Keratinocyte (primary cell): ENCODE measurements at regions not wholly inside any gene's neighbourhood (a gene's known extent, or its start where the extent isn't known, plus 50 kb on each side); places are given as distances from the start of the nearest gene placed in this dataset.

Source experiments
- DNase-seq: peaks from one replicate; pipeline ENCODE4 v3.0.0-alpha.2; 2011; ENCODE audit warnings: low read depth, missing footprints, low spot score
- FAIRE-seq: peaks from 2 replicates; lab custom pipeline; 2011; peaks lifted over from hg19 to GRCh38; lab: Jason Lieb, UNC
- H2AFZ ChIP-seq: 2 replicates; pipeline ENCODE4 v1.6.0; 2012; ENCODE audit warnings: low read length, control low read depth, inconsistent platforms; ENCODE audit not compliant: control insufficient read depth
- H3K27ac ChIP-seq: 2 replicates; pipeline ENCODE4 v1.5.1; 2011; ENCODE audit warnings: low read length; ENCODE audit not compliant: control insufficient read depth, insufficient read depth
- H3K27me3 ChIP-seq: 3 replicates; pipeline ENCODE4 v1.6.0; 2011; ENCODE audit warnings: low read length; ENCODE audit not compliant: control insufficient read depth, insufficient read depth; ENCODE audit errors: extremely low read depth
- H3K36me3 ChIP-seq, 2 experiments: 2 replicates in 1 of 2; 3 replicates in 1 of 2; pipeline ENCODE4 v1.5.1; 2011; ENCODE audit warnings: low read length in 2 of 2, mild to moderate bottlenecking in 1 of 2; ENCODE audit not compliant: control insufficient read depth in 2 of 2, insufficient read depth in 2 of 2; ENCODE audit errors: extremely low read depth in 1 of 2
- H3K4me1 ChIP-seq: 3 replicates; pipeline ENCODE4 v1.5.1; 2011; ENCODE audit warnings: low read length; ENCODE audit not compliant: control insufficient read depth, insufficient read depth; ENCODE audit errors: extremely low read depth
- H3K4me2 ChIP-seq: 3 replicates; pipeline ENCODE4 v1.6.0; 2011; ENCODE audit warnings: low read depth, low read length; ENCODE audit not compliant: control insufficient read depth, insufficient read depth; ENCODE audit errors: extremely low read depth
- H3K4me3 ChIP-seq, 3 experiments: fragments of 200-600 bp in 1 of 3; sonication (generic) in 1 of 3; 2 replicates in 2 of 3; 3 replicates in 1 of 3; pipeline ENCODE4 v1.5.1; 2011 to 2016; ENCODE audit warnings: low read length in 3 of 3, mild to moderate bottlenecking in 3 of 3, control low read depth in 2 of 3, inconsistent platforms in 1 of 3, low read depth in 1 of 3, mixed read lengths in 1 of 3, mixed run types in 1 of 3, moderate library complexity in 1 of 3; ENCODE audit not compliant: control insufficient read depth in 2 of 3, insufficient read depth in 2 of 3; ENCODE audit errors: extremely low read depth in 1 of 3
- H3K79me2 ChIP-seq: 2 replicates; pipeline ENCODE4 v1.6.0; 2012; ENCODE audit warnings: low read length; ENCODE audit not compliant: control insufficient read depth, insufficient read depth
- H3K9ac ChIP-seq: 3 replicates; pipeline ENCODE4 v1.6.0; 2011; ENCODE audit warnings: low read length; ENCODE audit not compliant: control insufficient read depth, insufficient read depth; ENCODE audit errors: extremely low read depth
- H3K9me1 ChIP-seq: 3 replicates; pipeline ENCODE4 v1.6.0; 2011; ENCODE audit warnings: low read length; ENCODE audit not compliant: control insufficient read depth, insufficient read depth; ENCODE audit errors: extremely low read depth
- H3K9me3 ChIP-seq: 2 replicates; pipeline ENCODE4 v1.5.1; 2012; ENCODE audit warnings: low read depth, low read length; ENCODE audit not compliant: control insufficient read depth
- H4K20me1 ChIP-seq: 3 replicates; pipeline ENCODE4 v1.6.0; 2011; ENCODE audit warnings: low read length; ENCODE audit not compliant: control insufficient read depth, insufficient read depth; ENCODE audit errors: extremely low read depth
- EZH2 ChIP-seq: IDR thresholded peaks from one replicate; pipeline ENCODE4 v1.6.1; 2012; ENCODE audit warnings: inconsistent platforms, mild to moderate bottlenecking, low read length, moderate library complexity
- dilution Hi-C: fragments of 300-500 bp; cut with MboI; formaldehyde crosslinking; loops from one replicate; pipeline ENCODE4 v1.7.0; 2020; ENCODE audit warnings: low sequenced_read_pairs; ENCODE audit not compliant: extremely low pct_ligation_motif_present
- TF ChIP-seq, protein P1 (sequence below), 3 experiments: IDR thresholded peaks in 1 of 3; conservative IDR thresholded peaks in 1 of 3; optimal IDR thresholded peaks in 1 of 3; 2 replicates in 2 of 3; 3 replicates in 1 of 3; pipeline versions ENCODE3 to v1.5.1; 2011; ENCODE audit warnings: low read length in 3 of 3, mild to moderate bottlenecking in 3 of 3, moderate library complexity in 2 of 3, control low read depth in 1 of 3, inconsistent platforms in 1 of 3; ENCODE audit not compliant: insufficient read depth in 2 of 3; ENCODE audit errors: extremely low read depth in 1 of 3

DNA sequence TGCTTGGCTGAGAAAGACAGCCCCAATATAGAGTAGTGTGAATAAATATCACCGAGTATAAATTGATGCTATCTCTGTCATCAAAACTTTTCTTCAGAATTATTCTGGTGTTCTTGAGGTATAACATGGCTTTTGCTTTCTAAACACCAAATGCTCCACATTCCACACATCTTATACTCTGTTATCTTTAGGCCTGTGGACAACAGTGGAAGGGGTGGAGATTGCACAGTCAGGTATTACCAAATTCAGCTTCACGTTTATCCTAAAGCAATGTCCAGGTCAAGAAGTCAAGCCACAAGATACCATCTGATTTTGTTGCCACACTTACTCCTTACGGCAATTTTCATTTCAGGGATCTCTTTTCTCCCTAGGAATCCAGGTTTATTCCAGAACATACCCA lies 394.8 kb downstream of the SI start:
- H3K4me2 ChIP-seq: no peak overlapping the region
- H2AFZ ChIP-seq: no peak overlapping the region
- H3K79me2 ChIP-seq: no peaks in the 10 kb centered on the region
- H3K36me3 ChIP-seq: no peaks in the 10 kb centered on the region
- no peaks in the 10 kb centered on the region for H3K27me3 ChIP-seq
- TF ChIP-seq EZH2: no peak
- TF ChIP-seq, protein P1, sequence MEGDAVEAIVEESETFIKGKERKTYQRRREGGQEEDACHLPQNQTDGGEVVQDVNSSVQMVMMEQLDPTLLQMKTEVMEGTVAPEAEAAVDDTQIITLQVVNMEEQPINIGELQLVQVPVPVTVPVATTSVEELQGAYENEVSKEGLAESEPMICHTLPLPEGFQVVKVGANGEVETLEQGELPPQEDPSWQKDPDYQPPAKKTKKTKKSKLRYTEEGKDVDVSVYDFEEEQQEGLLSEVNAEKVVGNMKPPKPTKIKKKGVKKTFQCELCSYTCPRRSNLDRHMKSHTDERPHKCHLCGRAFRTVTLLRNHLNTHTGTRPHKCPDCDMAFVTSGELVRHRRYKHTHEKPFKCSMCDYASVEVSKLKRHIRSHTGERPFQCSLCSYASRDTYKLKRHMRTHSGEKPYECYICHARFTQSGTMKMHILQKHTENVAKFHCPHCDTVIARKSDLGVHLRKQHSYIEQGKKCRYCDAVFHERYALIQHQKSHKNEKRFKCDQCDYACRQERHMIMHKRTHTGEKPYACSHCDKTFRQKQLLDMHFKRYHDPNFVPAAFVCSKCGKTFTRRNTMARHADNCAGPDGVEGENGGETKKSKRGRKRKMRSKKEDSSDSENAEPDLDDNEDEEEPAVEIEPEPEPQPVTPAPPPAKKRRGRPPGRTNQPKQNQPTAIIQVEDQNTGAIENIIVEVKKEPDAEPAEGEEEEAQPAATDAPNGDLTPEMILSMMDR (optimal IDR thresholded peaks at IDR 0.05 in 1 of 3, IDR thresholded peaks at IDR 0.05 in 1 of 3, conservative IDR thresholded peaks at IDR 0.05 in 1 of 3; ENCODE audit: extremely low read depth in 1 of 3, insufficient read depth in 2 of 3, low read length in 3 of 3): no peak
- H3K9me3 ChIP-seq: no peaks in the 10 kb centered on the region
- no peak overlapping the region for H3K4me3 ChIP-seq
- H3K4me1 ChIP-seq: no peaks in the 10 kb centered on the region
- DNase-seq (no peak), FAIRE-seq (no peak)
- no peak overlapping the region for H3K9ac ChIP-seq
- no peaks in the 10 kb centered on the region for H3K9me1 ChIP-seq
- no peak overlapping the region for H3K27ac ChIP-seq
- no peaks in the 10 kb centered on the region for H4K20me1 ChIP-seq
- dilution Hi-C loops: no loop called here

DNA sequence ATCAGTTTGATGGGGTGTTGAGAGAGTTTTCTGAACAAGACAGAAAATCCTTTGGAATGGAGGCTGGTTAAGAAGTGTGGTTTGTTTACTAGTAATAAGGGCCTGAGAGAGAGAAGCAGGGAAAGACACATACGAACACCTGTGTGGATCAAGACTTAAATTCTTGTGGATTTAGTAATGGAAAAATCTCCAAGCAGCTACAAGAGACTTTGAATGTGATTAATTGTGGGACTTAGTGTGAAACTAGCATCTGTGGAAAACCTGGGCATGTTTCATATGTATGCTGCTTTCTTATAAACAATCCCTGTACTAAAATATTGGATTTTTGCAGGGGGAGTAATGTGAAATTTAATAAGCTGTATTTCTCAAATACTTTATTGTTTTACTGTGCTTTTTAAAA lies 399.1 kb downstream of the SI start:
- Histone ChIP-seq H3K27me3 (no peaks in the 10 kb centered on the region), H2AFZ (no peak overlapping the region), H3K4me1 (no peaks in the 10 kb centered on the region), H3K9me1 (no peaks in the 10 kb centered on the region), H3K27ac (no peak overlapping the region), H3K36me3 (no peaks in the 10 kb centered on the region), H3K4me2 (no peak overlapping the region), H3K9ac (no peak overlapping the region), H3K79me2 (no peaks in the 10 kb centered on the region), H3K4me3 (no peak overlapping the region), H4K20me1 (no peaks in the 10 kb centered on the region), H3K9me3 (no peaks in the 10 kb centered on the region)
- DNase-seq (no peak), FAIRE-seq (no peak)
- dilution Hi-C loops: no loop called here
- TF ChIP-seq, protein P1 (optimal IDR thresholded peaks at IDR 0.05 in 1 of 3, IDR thresholded peaks at IDR 0.05 in 1 of 3, conservative IDR thresholded peaks at IDR 0.05 in 1 of 3; ENCODE audit: extremely low read depth in 1 of 3, insufficient read depth in 2 of 3, low read length in 3 of 3): no peak
- TF ChIP-seq EZH2: no peak
